ENCODE measurements at regions not wholly inside any gene's neighbourhood (a gene's known extent, or its start where the extent isn't known, plus 50 kb on each side); places are given as distances from the start of the nearest gene placed in this dataset.

DNA sequence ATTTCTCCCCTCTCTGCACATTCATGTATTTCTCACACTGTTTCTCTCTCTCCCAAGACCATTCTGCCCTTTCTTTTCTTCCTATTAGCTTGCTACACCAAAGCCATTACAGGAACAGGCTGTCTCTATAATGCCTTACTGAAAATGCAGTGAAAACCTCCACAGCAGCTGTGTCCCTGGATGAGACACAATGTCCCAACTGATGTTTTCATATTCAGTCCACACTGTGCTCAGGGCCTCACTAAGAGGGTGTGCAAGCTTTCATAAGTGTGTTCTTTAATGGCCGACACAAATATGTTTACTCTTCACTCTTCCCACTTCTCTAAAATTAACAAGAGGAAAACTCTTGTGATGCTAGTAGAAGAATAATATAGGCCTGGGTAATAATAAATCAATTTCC lies 163.4 kb downstream of the KCTD12 start:
- Histone ChIP-seq H3K4me2 (ENCODE audit: low read depth, low read length) (no peak overlapping the region), H3F3A (ENCODE audit: insufficient read depth, low read length) (no peaks in the 10 kb centered on the region), H3K9me2 (replicated peaks; ENCODE audit: insufficient read depth, low read length) (no peaks in the 10 kb centered on the region), H2AFZ (ENCODE audit: low read length) (no peak overlapping the region), H3K4me3 (ENCODE audit: low read length) (no peak overlapping the region), H3K27ac (ENCODE audit: low read length) (no peak overlapping the region), H4K20me1 (ENCODE audit: insufficient read depth, low read length) (no peaks in the 10 kb centered on the region), H3K27me3 (replicated peaks; ENCODE audit: insufficient read depth, low read length) (no peaks in the 10 kb centered on the region), H3K79me2 (ENCODE audit: low read length) (no peaks in the 10 kb centered on the region), H3K9me3 (replicated peaks; ENCODE audit: insufficient read depth, low read length) (no peaks in the 10 kb centered on the region), H3K4me1 (ENCODE audit: low read length) (no peaks in the 10 kb centered on the region), H3K9ac (ENCODE audit: low read length) (no peak overlapping the region), H3K36me3 (replicated peaks; ENCODE audit: insufficient read depth, low read length) (no peaks in the 10 kb centered on the region)
- DNase-seq = no peak
- no peak for TF ChIP-seq EZH2 (optimal IDR thresholded peaks at IDR 0.05; ENCODE audit: low read depth, low read length)
- no peak for TF ChIP-seq EZH2phosphoT487 (IDR thresholded peaks at IDR 0.05; ENCODE audit: low read length)
- TF ChIP-seq, protein P1, sequence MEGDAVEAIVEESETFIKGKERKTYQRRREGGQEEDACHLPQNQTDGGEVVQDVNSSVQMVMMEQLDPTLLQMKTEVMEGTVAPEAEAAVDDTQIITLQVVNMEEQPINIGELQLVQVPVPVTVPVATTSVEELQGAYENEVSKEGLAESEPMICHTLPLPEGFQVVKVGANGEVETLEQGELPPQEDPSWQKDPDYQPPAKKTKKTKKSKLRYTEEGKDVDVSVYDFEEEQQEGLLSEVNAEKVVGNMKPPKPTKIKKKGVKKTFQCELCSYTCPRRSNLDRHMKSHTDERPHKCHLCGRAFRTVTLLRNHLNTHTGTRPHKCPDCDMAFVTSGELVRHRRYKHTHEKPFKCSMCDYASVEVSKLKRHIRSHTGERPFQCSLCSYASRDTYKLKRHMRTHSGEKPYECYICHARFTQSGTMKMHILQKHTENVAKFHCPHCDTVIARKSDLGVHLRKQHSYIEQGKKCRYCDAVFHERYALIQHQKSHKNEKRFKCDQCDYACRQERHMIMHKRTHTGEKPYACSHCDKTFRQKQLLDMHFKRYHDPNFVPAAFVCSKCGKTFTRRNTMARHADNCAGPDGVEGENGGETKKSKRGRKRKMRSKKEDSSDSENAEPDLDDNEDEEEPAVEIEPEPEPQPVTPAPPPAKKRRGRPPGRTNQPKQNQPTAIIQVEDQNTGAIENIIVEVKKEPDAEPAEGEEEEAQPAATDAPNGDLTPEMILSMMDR (IDR thresholded peaks at IDR 0.05; ENCODE audit: low read length) = no peak

DNA sequence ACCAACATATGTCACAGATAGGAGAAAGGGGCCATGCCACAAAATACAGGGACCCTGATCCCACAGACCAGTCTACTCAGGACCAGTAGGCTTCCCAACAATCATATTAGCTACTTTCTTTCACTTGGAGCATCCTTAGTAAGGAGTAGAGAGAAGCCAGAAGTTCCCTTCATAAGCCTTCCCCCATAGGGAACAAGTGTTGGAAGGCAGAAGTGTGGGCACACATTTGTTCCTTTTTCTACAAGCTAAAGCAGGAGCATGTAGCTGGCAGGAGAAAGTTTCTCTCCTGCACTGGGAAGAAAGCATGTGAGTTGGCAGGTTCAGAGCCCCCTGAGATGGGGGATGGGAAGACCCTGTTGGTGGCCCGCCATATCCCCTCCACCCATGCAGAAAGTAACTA lies 165.4 kb downstream of the KCTD12 start:
- no peaks in the 10 kb centered on the region for H4K20me1 ChIP-seq (ENCODE audit: insufficient read depth, low read length)

DNA sequence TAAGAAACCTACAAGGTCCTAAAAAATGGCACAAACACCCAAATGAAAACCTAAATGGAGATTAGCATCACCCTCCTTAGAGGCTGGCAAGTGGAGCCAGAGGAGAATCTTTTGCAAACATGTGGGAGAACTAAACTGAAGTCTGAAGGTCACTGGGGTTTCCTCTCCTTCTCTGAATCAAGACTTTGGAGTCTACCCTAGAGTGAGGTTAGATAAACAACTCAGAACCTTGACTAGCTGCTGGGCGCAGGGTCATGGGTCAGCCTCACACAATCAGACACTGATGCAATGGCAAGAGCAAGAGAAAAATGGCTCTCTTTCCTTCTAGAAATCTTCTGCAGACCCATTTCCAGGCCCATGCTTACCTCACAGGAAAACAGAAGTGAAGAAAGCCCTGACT lies 165.8 kb downstream of the KCTD12 start:
- Histone ChIP-seq H3K79me2 (ENCODE audit: low read length) (no peaks in the 10 kb centered on the region), H3K9me3 (replicated peaks; ENCODE audit: insufficient read depth, low read length) (no peaks in the 10 kb centered on the region), H3K27me3 (replicated peaks; ENCODE audit: insufficient read depth, low read length) (no peaks in the 10 kb centered on the region), H3K9me2 (replicated peaks; ENCODE audit: insufficient read depth, low read length) (no peaks in the 10 kb centered on the region), H3K4me2 (ENCODE audit: low read depth, low read length) (no peak overlapping the region), H3K4me3 (ENCODE audit: low read length) (no peak overlapping the region), H3K36me3 (replicated peaks; ENCODE audit: insufficient read depth, low read length) (no peaks in the 10 kb centered on the region), H3K9ac (ENCODE audit: low read length) (no peak overlapping the region), H3K4me1 (ENCODE audit: low read length) (no peaks in the 10 kb centered on the region), H3F3A (ENCODE audit: insufficient read depth, low read length) (no peaks in the 10 kb centered on the region), H4K20me1 (ENCODE audit: insufficient read depth, low read length) (no peaks in the 10 kb centered on the region), H3K27ac (ENCODE audit: low read length) (no peak overlapping the region), H2AFZ (ENCODE audit: low read length) (no peak overlapping the region)
- DNase-seq = no peak
- TF ChIP-seq EZH2 (optimal IDR thresholded peaks at IDR 0.05; ENCODE audit: low read depth, low read length) = no peak
- TF ChIP-seq, protein P1 (IDR thresholded peaks at IDR 0.05; ENCODE audit: low read length) = no peak
- no peak for TF ChIP-seq EZH2phosphoT487 (IDR thresholded peaks at IDR 0.05; ENCODE audit: low read length)

More for the DNA sequence above, 165.4 kb downstream of the KCTD12 start:
- Histone ChIP-seq H3F3A (ENCODE audit: insufficient read depth, low read length) (no peaks in the 10 kb centered on the region), H3K4me3 (ENCODE audit: low read length) (no peak overlapping the region), H3K27ac (ENCODE audit: low read length) (no peak overlapping the region), H3K9me3 (replicated peaks; ENCODE audit: insufficient read depth, low read length) (no peaks in the 10 kb centered on the region), H3K79me2 (ENCODE audit: low read length) (no peaks in the 10 kb centered on the region), H3K9me2 (replicated peaks; ENCODE audit: insufficient read depth, low read length) (no peaks in the 10 kb centered on the region), H2AFZ (ENCODE audit: low read length) (no peak overlapping the region), H3K27me3 (replicated peaks; ENCODE audit: insufficient read depth, low read length) (no peaks in the 10 kb centered on the region), H3K9ac (ENCODE audit: low read length) (no peak overlapping the region), H3K4me1 (ENCODE audit: low read length) (no peaks in the 10 kb centered on the region), H3K4me2 (ENCODE audit: low read depth, low read length) (no peak overlapping the region), H3K36me3 (replicated peaks; ENCODE audit: insufficient read depth, low read length) (no peaks in the 10 kb centered on the region)
- TF ChIP-seq EZH2 (optimal IDR thresholded peaks at IDR 0.05; ENCODE audit: low read depth, low read length) (no peak), EZH2phosphoT487 (IDR thresholded peaks at IDR 0.05; ENCODE audit: low read length) (no peak)
- TF ChIP-seq, protein P1 (IDR thresholded peaks at IDR 0.05; ENCODE audit: low read length) = no peak
- DNase-seq = no peak

Measured in MM.1S (cell line).